ENCODE measurements at regions not wholly inside any gene's neighbourhood (a gene's known extent, or its start where the extent isn't known, plus 50 kb on each side); places are given as distances from the start of the nearest gene placed in this dataset.

GRCh38 chr11:79720115-79720514 lies 279.3 kb upstream of the TENM4 start:
- in situ Hi-C loops (cut with MboI; ENCODE audit: low pct_unique_long_range_greater_than_20kb, low sequenced_read_pairs), result loop anchor here (25.0 kb wide), 2 partner anchors 108 to 442 kb away; no protein-coding TSS in a partner anchor

GRCh38 chr11:79708319-79708932 lies 267.6 kb upstream of the TENM4 start:
- in situ Hi-C loops (cut with MboI; ENCODE audit: low pct_unique_long_range_greater_than_20kb, low sequenced_read_pairs), result loop anchor here (25.0 kb wide), 2 partner anchors 96 to 454 kb away; no protein-coding TSS in a partner anchor
- DNase-seq, result peak; percentile 64

More at GRCh38 chr11:79720115-79720514, 279.3 kb upstream of the TENM4 start:
- no peak for DNase-seq

GRCh38 chr11:79705648-79706047 lies 264.8 kb upstream of the TENM4 start:
- DNase-seq, result no peak
- in situ Hi-C loops (cut with MboI; ENCODE audit: low pct_unique_long_range_greater_than_20kb, low sequenced_read_pairs), result loop anchor here (25.0 kb wide), 2 partner anchors 93 to 457 kb away; no protein-coding TSS in a partner anchor

GRCh38 chr11:79702303-79702702 lies 261.5 kb upstream of the TENM4 start:
- no peak for DNase-seq
- in situ Hi-C loops (cut with MboI; ENCODE audit: low pct_unique_long_range_greater_than_20kb, low sequenced_read_pairs), result loop anchor here (25.0 kb wide), 2 partner anchors 90 to 460 kb away; no protein-coding TSS in a partner anchor

GRCh38 chr11:79699246-79699645 lies 258.4 kb upstream of the TENM4 start:
- in situ Hi-C loops (cut with MboI; ENCODE audit: low pct_unique_long_range_greater_than_20kb, low sequenced_read_pairs), result no loop called here
- no peak for DNase-seq

- in situ Hi-C loops (cut with MboI; ENCODE audit: low pct_unique_long_range_greater_than_20kb, low sequenced_read_pairs), result no loop called here
- no peak for DNase-seq
Measured at GRCh38 chr11:79697905-79698304, 257.1 kb upstream of the TENM4 start.

- DNase-seq, result no peak
- in situ Hi-C loops (cut with MboI; ENCODE audit: low pct_unique_long_range_greater_than_20kb, low sequenced_read_pairs), result no loop called here
Measured at GRCh38 chr11:79694368-79694767, 253.5 kb upstream of the TENM4 start.

GRCh38 chr11:79691445-79691844 lies 250.6 kb upstream of the TENM4 start:
- in situ Hi-C loops (cut with MboI; ENCODE audit: low pct_unique_long_range_greater_than_20kb, low sequenced_read_pairs), result no loop called here
- DNase-seq, result no peak

- peak; percentile 33 for DNase-seq
- in situ Hi-C loops (cut with MboI; ENCODE audit: low pct_unique_long_range_greater_than_20kb, low sequenced_read_pairs), result no loop called here
Measured at GRCh38 chr11:79686703-79687419, 246.0 kb upstream of the TENM4 start.

- no peak for DNase-seq
- in situ Hi-C loops (cut with MboI; ENCODE audit: low pct_unique_long_range_greater_than_20kb, low sequenced_read_pairs), result no loop called here
Measured at GRCh38 chr11:79683930-79684329, 243.1 kb upstream of the TENM4 start.

GRCh38 chr11:79678780-79679452 lies 238.1 kb upstream of the TENM4 start:
- no peak for DNase-seq
- in situ Hi-C loops (cut with MboI; ENCODE audit: low pct_unique_long_range_greater_than_20kb, low sequenced_read_pairs), result no loop called here

GRCh38 chr11:79676396-79676795 lies 235.6 kb upstream of the TENM4 start:
- DNase-seq, result no peak
- in situ Hi-C loops (cut with MboI; ENCODE audit: low pct_unique_long_range_greater_than_20kb, low sequenced_read_pairs), result no loop called here

- in situ Hi-C loops (cut with MboI; ENCODE audit: low pct_unique_long_range_greater_than_20kb, low sequenced_read_pairs), result no loop called here
- no peak for DNase-seq
Measured at GRCh38 chr11:79675081-79675480, 234.3 kb upstream of the TENM4 start.

- in situ Hi-C loops (cut with MboI; ENCODE audit: low pct_unique_long_range_greater_than_20kb, low sequenced_read_pairs), result no loop called here
- no peak for DNase-seq
Measured at GRCh38 chr11:79672786-79673185, 232.0 kb upstream of the TENM4 start.

- DNase-seq, result no peak
- in situ Hi-C loops (cut with MboI; ENCODE audit: low pct_unique_long_range_greater_than_20kb, low sequenced_read_pairs), result no loop called here
Measured at GRCh38 chr11:79671401-79671800, 230.6 kb upstream of the TENM4 start.

- DNase-seq, result no peak
- in situ Hi-C loops (cut with MboI; ENCODE audit: low pct_unique_long_range_greater_than_20kb, low sequenced_read_pairs), result no loop called here
Measured at GRCh38 chr11:79670882-79671281, 230.1 kb upstream of the TENM4 start.

GRCh38 chr11:79668575-79668974 lies 227.7 kb upstream of the TENM4 start:
- in situ Hi-C loops (cut with MboI; ENCODE audit: low pct_unique_long_range_greater_than_20kb, low sequenced_read_pairs), result no loop called here

GRCh38 chr11:79667380-79667779 lies 226.6 kb upstream of the TENM4 start:
- DNase-seq, result no peak
- in situ Hi-C loops (cut with MboI; ENCODE audit: low pct_unique_long_range_greater_than_20kb, low sequenced_read_pairs), result no loop called here

More at GRCh38 chr11:79668575-79668974, 227.7 kb upstream of the TENM4 start:
- no peak for DNase-seq

- no peak for DNase-seq
- in situ Hi-C loops (cut with MboI; ENCODE audit: low pct_unique_long_range_greater_than_20kb, low sequenced_read_pairs), result no loop called here
Measured at GRCh38 chr11:79663017-79663416, 222.2 kb upstream of the TENM4 start.

GRCh38 chr11:79661373-79661772 lies 220.5 kb upstream of the TENM4 start:
- no peak for DNase-seq
- in situ Hi-C loops (cut with MboI; ENCODE audit: low pct_unique_long_range_greater_than_20kb, low sequenced_read_pairs), result no loop called here
